Stimulated activated effector memory CD8-positive, alpha-beta T cell treated with anti-CD3 and anti-CD28 coated beads, Interleukin-12 subunit alpha, Interleukin-12 subunit beta, amount 100 ng/mL, for 72 hours (primary cell): ENCODE measurements at regions not wholly inside any gene's neighbourhood (a gene's known extent, or its start where the extent isn't known, plus 50 kb on each side); places are given as distances from the start of the nearest gene placed in this dataset.

Experiments used
- ATAC-seq: fragments of 150-1000 bp; cut with Tn5 transposase; 2 replicates; pipeline ENCODE4 v1.10.0; 2021
- DNase-seq, 2 donors: peaks; one replicate each; pipeline ENCODE4 v3.0.0; 2021 to 2022; ENCODE audit warnings: low spot score in 2 of 2
- H3K27ac Mint-ChIP-seq: one replicate; pipeline ENCODE4 v1.8.0; 2022; ENCODE audit warnings: mild to moderate bottlenecking, mixed read lengths
- H3K36me3 Mint-ChIP-seq: one replicate; pipeline ENCODE4 v1.8.0; 2022; ENCODE audit warnings: mild to moderate bottlenecking, mixed read lengths
- H3K4me1 Mint-ChIP-seq: one replicate; pipeline ENCODE4 v1.8.0; 2022; ENCODE audit warnings: mixed read lengths
- H3K4me3 Mint-ChIP-seq: one replicate; pipeline ENCODE4 v1.8.0; 2022; ENCODE audit warnings: mild to moderate bottlenecking, mixed read lengths
- H3K9me3 Mint-ChIP-seq: one replicate; pipeline ENCODE4 v1.8.0; 2022; ENCODE audit warnings: mixed read lengths

DNA sequence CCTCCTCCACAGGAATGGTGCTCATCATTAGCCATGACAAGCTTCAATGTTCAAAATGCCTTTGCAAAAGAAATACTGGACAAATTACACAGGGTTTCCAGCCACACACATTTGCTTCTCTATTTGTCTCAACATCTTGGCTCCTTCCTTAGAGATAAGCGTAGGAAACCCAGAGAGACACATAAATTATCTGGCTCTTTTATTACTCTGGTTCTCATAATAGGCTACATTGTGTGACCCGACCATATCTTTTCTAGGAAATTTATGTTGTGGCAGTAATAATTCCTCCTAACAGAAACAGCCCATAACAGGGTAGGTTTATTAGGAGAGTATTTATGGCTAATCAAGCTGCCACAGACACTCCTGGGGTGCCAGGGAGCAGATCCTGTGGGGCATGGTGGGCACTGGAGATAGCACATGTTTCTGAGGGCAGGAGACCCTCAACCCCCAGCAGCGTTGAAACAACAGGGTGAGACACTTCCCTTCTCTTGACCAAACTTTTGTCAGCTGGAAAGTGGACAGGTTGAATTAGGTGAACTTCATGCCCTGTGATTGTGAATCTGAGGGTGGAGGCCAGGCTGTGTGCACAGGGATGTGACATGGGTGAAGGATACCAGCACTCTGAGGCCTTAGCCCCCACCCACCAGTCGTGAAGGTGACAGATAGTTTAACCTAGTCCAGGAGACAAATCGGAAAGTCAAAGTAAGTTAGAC is 295.9 kb upstream of the ZNF32 start:
- Mint-ChIP-seq H3K4me1 (peaks cover 13% of the 10 kb centered on the region), H3K27ac (no peak overlapping the region), H3K36me3 (no peaks in the 10 kb centered on the region), H3K4me3 (no peak overlapping the region), H3K9me3 (no peaks in the 10 kb centered on the region)
- ATAC-seq (no peak), DNase-seq (peak in 1 of 2 donors; percentile 20)

DNA sequence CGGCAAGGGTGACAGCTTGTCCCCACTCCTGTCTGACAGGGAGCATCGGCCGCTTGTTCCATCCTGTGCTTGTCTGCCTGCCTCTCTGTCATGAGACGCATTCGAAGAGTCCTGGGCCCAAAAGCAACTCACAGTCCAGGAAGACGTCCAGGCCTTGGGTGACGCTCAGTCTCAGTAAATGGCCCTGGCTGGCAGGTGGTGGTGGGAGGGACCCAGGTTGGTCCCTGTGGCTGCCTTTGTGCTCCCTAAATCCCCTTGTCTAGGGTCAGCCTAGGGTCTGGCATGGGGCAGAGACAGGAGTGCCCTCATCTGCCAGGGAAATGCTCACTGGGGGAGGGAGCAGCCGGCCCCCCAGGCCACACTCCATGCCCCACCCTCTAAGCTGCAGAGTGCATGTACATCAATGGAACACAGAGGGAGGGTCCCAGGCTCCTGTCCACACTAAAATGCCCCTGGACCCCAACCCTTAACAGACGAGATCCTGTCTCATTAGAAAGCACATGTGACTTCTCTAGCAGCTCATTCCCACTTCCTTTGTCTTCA is 295.2 kb upstream of the ZNF32 start:
- Mint-ChIP-seq H3K4me1 (peaks cover 18% of the 10 kb centered on the region), H3K4me3 (no peak overlapping the region), H3K36me3 (no peaks in the 10 kb centered on the region), H3K9me3 (no peaks in the 10 kb centered on the region), H3K27ac (no peak overlapping the region)
- ATAC-seq: peak; percentile 17
- peak in 1 of 2 donors; percentile 29 for DNase-seq

GRCh38 chr10:43943119-43943817 is 294.6 kb upstream of the ZNF32 start:
- Mint-ChIP-seq H3K27ac (no peak overlapping the region), H3K4me1 (peaks cover 18% of the 10 kb centered on the region), H3K4me3 (no peak overlapping the region), H3K9me3 (no peaks in the 10 kb centered on the region), H3K36me3 (no peaks in the 10 kb centered on the region)
- DNase-seq (no peak), ATAC-seq (no peak)

DNA sequence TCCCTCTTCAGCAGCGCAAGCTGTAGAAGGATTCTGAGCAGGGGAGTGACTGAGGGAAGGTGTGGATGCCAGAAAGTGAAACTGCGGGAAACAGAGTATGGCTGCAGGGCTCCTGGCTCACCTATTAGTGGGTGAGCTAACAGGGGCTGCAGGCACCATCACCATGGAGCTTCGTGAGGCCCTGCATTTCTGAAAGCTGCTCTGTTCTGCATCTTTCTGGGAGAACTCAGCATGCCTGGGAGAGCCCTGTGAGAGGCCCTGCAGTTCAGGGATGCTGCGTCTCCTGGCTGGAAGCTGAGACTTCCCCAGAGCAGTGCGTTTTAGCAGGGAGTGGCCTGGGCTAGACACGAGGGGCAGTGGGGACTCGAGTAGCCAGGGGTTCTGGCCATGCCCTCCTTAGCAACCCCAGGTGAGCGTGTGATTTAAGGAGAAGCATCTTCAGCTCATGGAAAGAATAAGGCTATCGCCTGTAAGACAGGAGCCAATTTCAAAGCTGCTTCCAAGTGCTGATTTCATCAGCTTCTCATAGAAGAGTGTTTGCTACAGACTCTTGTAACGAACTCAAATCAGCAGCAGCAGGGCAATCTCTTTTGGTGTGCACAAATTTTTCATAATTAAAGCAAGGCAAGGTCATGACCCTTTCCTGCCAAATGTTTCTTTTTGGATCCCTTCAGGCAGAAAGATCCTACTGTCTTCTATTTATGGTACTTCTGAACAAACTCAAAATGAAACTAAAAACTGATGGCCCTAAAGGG is 293.6 kb upstream of the ZNF32 start:
- no peak for ATAC-seq
- peak in 1 of 2 donors; percentile 38 for DNase-seq
- H3K4me3 Mint-ChIP-seq: no peak overlapping the region
- peak overlapping the region; percentile 3 for H3K27ac Mint-ChIP-seq
- no peaks in the 10 kb centered on the region for H3K9me3 Mint-ChIP-seq
- peaks cover 18% of the 10 kb centered on the region for H3K4me1 Mint-ChIP-seq
- H3K36me3 Mint-ChIP-seq: no peaks in the 10 kb centered on the region

DNA sequence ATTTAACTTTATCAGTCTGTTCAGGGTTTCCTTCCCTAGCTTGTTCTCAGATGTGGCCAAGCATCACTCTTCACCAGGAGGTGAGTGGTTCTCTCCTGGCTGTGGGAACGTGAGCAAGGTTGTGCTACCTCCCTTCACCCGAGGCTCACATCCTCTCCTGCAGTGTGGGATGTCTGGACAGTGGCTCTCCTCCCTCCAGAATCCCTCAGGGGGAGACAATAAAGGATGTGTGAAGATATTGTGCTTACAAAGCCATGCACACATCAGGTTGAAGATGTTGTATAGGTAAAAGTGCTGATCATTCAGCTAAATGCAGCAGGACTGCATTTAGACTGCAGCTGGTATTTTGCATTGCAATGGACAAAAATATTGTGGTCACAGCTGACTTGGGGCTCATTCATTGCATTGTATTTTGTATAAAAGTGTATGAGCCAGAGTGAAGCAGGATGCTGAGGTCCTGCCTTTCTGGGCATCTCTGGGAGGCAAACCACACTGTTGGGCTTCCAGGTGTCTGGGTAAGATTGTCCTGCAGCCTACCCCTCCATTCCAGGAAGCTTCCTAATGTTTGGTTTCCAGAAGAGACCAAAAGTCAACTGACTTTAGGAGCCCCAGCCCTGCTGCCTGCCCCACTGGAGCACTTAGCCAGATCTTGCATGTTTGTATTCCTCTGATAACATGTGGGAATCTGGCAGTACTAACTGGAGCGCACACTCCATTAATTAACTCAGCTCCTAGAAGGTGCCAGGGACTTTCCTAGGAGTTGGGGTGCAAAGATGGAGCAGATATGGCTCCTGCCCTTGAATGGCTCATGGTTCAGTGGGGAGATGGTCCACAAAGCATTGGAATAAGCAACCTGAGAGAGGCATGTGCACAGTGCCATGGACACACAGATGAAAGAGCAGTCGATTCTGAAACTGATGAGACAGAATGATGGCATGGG is 292.5 kb upstream of the ZNF32 start:
- no peak for ATAC-seq
- H3K4me3 Mint-ChIP-seq: no peak overlapping the region
- H3K27ac Mint-ChIP-seq: peak overlapping the region; percentile 3
- no peaks in the 10 kb centered on the region for H3K9me3 Mint-ChIP-seq
- peaks cover 18% of the 10 kb centered on the region for H3K4me1 Mint-ChIP-seq
- DNase-seq: peak; percentile 1 to 22
- H3K36me3 Mint-ChIP-seq: no peaks in the 10 kb centered on the region

GRCh38 chr10:43939939-43940820 is 291.5 kb upstream of the ZNF32 start:
- peak; percentile 4 for ATAC-seq
- Mint-ChIP-seq H3K27ac (peak overlapping the region; percentile 0), H3K36me3 (no peaks in the 10 kb centered on the region), H3K4me1 (peaks cover 18% of the 10 kb centered on the region), H3K9me3 (no peaks in the 10 kb centered on the region), H3K4me3 (no peak overlapping the region)
- peak in 1 of 2 donors; percentile 20 for DNase-seq

- H3K36me3 Mint-ChIP-seq: no peaks in the 10 kb centered on the region
- H3K9me3 Mint-ChIP-seq: no peaks in the 10 kb centered on the region
- peaks cover 18% of the 10 kb centered on the region for H3K4me1 Mint-ChIP-seq
- no peak overlapping the region for H3K4me3 Mint-ChIP-seq
- peak; percentile 9 for ATAC-seq
- H3K27ac Mint-ChIP-seq: peak overlapping the region; percentile 0
- peak in 1 of 2 donors; percentile 28 for DNase-seq
Measured at GRCh38 chr10:43939389-43939938, 290.8 kb upstream of the ZNF32 start.

DNA sequence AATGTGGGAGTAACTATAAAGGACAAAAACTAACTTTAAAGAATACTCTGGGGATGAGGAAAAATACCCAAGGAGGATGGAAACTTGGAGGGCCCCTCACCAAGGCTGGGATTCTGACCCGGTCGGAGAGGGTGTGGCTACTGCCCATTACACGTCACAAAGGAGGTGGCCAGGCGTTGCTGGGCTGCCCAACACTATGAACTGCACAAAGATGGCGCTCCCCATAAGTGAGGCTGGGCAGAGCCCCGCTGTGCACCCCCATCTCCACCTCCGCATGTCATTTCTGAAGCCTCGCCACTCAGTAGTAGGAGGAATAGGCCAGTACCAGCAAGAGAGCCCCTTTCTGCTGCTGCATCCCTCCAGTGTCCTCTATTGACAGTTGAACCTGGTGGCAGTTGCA is 290.1 kb upstream of the ZNF32 start:
- H3K27ac Mint-ChIP-seq: no peak overlapping the region
- H3K9me3 Mint-ChIP-seq: no peaks in the 10 kb centered on the region
- DNase-seq: no peak
- H3K4me1 Mint-ChIP-seq: peaks cover 18% of the 10 kb centered on the region
- H3K4me3 Mint-ChIP-seq: no peak overlapping the region
- ATAC-seq: no peak
- H3K36me3 Mint-ChIP-seq: no peaks in the 10 kb centered on the region

- ATAC-seq: no peak
- Mint-ChIP-seq H3K27ac (no peak overlapping the region), H3K4me1 (no peaks in the 10 kb centered on the region), H3K9me3 (peaks cover 2% of the 10 kb centered on the region), H3K36me3 (no peaks in the 10 kb centered on the region), H3K4me3 (no peak overlapping the region)
- DNase-seq: no peak
Measured at GRCh38 chr10:43931308-43931930, 282.7 kb upstream of the ZNF32 start.

GRCh38 chr10:43930777-43931176 is 282.1 kb upstream of the ZNF32 start:
- no peaks in the 10 kb centered on the region for H3K4me1 Mint-ChIP-seq
- H3K27ac Mint-ChIP-seq: no peak overlapping the region
- ATAC-seq (peak; percentile 6), DNase-seq (no peak)
- no peaks in the 10 kb centered on the region for H3K36me3 Mint-ChIP-seq
- H3K4me3 Mint-ChIP-seq: no peak overlapping the region
- H3K9me3 Mint-ChIP-seq: peaks cover 2% of the 10 kb centered on the region

DNA sequence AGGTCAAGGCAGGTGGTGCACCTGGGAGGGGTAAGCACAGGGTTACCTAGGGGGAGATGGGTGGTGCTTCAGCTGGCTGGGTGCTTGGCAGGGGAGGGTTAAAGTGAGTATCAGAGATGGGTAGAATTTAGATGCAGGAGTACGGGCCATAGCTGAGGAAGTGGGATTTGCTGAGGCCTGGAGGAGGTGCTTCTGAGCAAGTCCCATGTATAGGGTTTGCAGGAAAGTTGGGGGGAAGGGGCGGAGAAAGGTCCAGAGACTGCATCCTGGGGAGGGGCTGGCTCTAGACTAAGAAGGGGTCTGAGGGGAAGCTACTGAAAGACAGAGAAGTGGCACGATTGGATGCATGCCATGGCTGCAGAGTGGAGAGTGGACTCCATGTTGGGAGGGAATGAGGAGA is 281.6 kb upstream of the ZNF32 start:
- Mint-ChIP-seq H3K9me3 (peaks cover 2% of the 10 kb centered on the region), H3K4me3 (no peak overlapping the region), H3K36me3 (no peaks in the 10 kb centered on the region), H3K4me1 (no peaks in the 10 kb centered on the region), H3K27ac (no peak overlapping the region)
- DNase-seq: no peak
- no peak for ATAC-seq

DNA sequence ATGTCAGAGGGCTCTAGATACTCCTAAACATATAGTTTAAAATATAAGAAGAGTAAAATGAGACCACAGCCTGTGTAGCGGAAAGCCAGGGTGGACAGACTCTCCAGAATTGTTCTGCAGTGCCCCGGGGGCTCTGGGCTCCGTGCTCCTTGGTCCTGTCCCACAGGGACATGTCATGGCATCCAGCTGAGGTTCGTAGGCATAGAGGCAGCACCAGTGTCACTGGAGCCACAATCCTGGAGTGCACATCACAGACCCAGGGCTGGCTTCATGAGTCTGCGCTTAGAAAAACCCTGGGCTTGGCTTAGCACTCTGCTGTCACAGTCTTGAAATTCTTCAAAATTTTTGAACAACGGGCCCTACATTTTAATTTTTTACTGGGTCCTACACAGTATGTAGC is 280.4 kb upstream of the ZNF32 start:
- H3K4me1 Mint-ChIP-seq: no peaks in the 10 kb centered on the region
- no peak overlapping the region for H3K4me3 Mint-ChIP-seq
- no peak for DNase-seq
- no peak for ATAC-seq
- no peak overlapping the region for H3K27ac Mint-ChIP-seq
- peaks cover 2% of the 10 kb centered on the region for H3K9me3 Mint-ChIP-seq
- no peaks in the 10 kb centered on the region for H3K36me3 Mint-ChIP-seq

DNA sequence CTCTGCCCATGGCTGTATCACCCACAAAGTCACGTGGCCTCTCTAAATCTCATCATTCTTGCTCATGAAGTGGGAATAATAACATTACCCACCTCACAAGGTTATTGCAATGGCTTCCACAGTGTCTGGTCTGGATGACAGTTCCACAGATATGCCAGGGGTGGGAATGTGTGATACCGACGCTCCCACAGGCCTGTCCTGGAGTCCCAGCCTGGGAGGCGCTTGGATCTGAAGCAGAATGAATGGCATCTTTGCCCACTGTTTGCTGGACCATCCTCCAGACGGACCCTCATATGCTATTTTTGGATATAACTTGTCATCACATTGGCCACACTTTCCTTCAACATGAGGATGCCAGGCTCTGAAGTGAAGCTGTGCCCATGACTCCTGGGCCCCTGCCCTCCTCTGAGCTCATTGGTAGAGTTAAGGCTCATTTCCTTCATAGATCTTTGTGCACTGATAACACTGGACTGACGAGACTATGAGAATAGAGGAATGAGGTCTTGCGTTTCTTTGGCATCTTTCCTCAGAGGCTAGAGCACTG is 279.8 kb upstream of the ZNF32 start:
- no peaks in the 10 kb centered on the region for H3K36me3 Mint-ChIP-seq
- H3K4me1 Mint-ChIP-seq: no peaks in the 10 kb centered on the region
- H3K27ac Mint-ChIP-seq: no peak overlapping the region
- DNase-seq: no peak
- H3K9me3 Mint-ChIP-seq: peaks cover 2% of the 10 kb centered on the region
- ATAC-seq: no peak
- H3K4me3 Mint-ChIP-seq: no peak overlapping the region
